ENCODE measurements at regions not wholly inside any gene's neighbourhood (a gene's known extent, or its start where the extent isn't known, plus 50 kb on each side); places are given as distances from the start of the nearest gene placed in this dataset.

DNA sequence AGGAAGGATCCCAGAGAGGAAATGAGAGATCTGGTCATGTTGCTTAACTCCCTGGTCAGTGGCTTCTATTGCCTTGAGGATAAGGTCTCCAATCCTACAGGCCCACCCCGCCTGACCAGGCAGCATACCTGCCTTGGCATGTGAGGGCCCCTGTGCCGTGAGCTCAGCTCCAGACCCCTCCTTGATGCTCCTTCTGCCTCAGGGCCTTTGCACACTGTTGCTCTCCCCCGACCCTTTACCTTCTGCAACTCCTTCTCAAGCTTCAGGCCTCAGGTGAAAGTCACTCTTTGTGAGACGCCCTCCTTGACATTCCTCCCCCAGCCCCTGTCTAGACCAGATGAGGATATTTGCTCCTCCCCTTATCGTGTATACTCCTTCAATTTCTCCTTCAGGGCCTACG is 62.8 kb downstream of the FAM241B start:
- TF ChIP-seq, protein P1, sequence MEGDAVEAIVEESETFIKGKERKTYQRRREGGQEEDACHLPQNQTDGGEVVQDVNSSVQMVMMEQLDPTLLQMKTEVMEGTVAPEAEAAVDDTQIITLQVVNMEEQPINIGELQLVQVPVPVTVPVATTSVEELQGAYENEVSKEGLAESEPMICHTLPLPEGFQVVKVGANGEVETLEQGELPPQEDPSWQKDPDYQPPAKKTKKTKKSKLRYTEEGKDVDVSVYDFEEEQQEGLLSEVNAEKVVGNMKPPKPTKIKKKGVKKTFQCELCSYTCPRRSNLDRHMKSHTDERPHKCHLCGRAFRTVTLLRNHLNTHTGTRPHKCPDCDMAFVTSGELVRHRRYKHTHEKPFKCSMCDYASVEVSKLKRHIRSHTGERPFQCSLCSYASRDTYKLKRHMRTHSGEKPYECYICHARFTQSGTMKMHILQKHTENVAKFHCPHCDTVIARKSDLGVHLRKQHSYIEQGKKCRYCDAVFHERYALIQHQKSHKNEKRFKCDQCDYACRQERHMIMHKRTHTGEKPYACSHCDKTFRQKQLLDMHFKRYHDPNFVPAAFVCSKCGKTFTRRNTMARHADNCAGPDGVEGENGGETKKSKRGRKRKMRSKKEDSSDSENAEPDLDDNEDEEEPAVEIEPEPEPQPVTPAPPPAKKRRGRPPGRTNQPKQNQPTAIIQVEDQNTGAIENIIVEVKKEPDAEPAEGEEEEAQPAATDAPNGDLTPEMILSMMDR (IDR thresholded peaks at IDR 0.05) = no peak
- TF ChIP-seq POLR2A (IDR thresholded peaks at IDR 0.05) (no peak), POLR2AphosphoS5 (IDR thresholded peaks at IDR 0.05) (no peak)

Data from prostate gland (tissue), 2 donors.